ENCODE measurements at regions not wholly inside any gene's neighbourhood (a gene's known extent, or its start where the extent isn't known, plus 50 kb on each side); places are given as distances from the start of the nearest gene placed in this dataset.

DNA sequence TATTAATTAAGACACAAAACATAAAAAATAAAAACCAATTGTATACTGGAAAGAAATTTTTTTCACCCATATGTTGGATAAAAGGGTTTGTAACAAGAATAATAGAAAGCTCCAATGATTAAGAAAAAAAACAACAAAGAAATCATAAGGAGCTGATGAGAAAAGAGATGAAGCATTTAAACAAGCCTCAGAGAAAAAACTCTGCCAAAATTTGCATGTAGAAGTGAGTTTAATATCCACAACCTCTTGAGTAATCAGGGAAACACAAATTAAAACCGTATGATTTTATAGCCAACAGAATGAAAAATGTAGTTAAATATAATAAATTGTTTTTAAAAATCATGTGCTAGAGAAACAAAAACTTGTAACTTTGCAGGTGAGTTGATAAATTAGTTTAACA is 192.9 kb downstream of the BCHE start:
- no peak for TF ChIP-seq CTCF (conservative IDR thresholded peaks at IDR 0.05)
- TF ChIP-seq ZFX (IDR thresholded peaks at IDR 0.05) = no peak
